ENCODE measurements at regions not wholly inside any gene's neighbourhood (a gene's known extent, or its start where the extent isn't known, plus 50 kb on each side); places are given as distances from the start of the nearest gene placed in this dataset.
"Not testable (repeated sequence)": the region's sequence is repeated elsewhere in the genome, so short reads cannot be mapped to it uniquely, and the experiment has no call there.

GRCh38 chr20:40848526-40848925, 159.5 kb upstream of the MAFB start:
- DNase-seq (ENCODE audit: low spot score), result no peak
- no peak for ATAC-seq

DNA sequence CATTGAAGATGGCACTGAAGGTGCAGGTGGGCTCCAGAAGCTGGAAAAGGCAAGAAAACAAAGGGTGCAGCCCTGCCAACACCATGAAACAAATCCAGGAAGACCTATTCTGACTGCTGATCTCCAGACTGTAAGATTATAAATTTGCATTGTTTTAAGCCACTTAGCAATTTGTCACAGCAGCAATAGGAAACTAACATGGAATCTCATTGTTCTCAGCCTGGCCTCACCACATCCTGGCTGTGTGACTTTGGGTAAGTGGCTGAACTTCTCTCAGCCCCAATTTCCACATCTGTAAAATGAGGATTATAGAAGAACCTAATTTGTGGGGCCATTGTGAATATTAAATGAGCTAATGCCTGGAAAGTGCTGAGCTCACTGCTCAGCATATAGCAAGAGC, 160.4 kb upstream of the MAFB start:
- no peak for DNase-seq (ENCODE audit: low spot score)
- ATAC-seq, result no peak

GRCh38 chr20:40851051-40851450, 162.0 kb upstream of the MAFB start:
- ATAC-seq (no peak), DNase-seq (ENCODE audit: low spot score) (no peak)

- no peak for DNase-seq (ENCODE audit: low spot score)
- no peak for ATAC-seq
Observed at GRCh38 chr20:40855269-40855668, 166.2 kb upstream of the MAFB start.

GRCh38 chr20:40856653-40857052, 167.6 kb upstream of the MAFB start:
- ATAC-seq, result no peak
- DNase-seq (ENCODE audit: low spot score), result no peak

DNA sequence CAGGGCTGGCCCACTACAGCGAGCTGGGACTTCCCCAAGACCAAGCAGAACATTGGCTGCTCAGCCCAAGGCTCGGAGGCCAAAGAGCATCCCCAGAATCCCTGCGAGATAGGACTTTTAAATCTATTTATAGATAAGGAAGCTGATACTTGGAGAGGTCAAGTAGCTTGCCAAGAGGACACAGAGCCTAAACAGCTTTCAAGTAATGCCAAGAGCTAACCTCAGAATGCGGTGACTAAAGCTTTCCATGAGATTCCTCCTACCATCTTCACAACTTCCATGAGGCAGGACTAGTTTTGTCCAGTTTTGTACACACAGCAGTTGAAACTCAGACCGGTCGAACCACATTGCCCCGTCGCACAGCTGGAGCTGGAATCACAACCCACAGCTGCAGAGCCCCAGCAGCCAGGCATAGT, 168.1 kb upstream of the TOP1 start:
- no peak for DNase-seq (ENCODE audit: low spot score)
- ATAC-seq, result no peak

GRCh38 chr20:40861427-40862008, 167.1 kb upstream of the TOP1 start:
- DNase-seq (ENCODE audit: low spot score) (no peak), ATAC-seq (no peak)

DNA sequence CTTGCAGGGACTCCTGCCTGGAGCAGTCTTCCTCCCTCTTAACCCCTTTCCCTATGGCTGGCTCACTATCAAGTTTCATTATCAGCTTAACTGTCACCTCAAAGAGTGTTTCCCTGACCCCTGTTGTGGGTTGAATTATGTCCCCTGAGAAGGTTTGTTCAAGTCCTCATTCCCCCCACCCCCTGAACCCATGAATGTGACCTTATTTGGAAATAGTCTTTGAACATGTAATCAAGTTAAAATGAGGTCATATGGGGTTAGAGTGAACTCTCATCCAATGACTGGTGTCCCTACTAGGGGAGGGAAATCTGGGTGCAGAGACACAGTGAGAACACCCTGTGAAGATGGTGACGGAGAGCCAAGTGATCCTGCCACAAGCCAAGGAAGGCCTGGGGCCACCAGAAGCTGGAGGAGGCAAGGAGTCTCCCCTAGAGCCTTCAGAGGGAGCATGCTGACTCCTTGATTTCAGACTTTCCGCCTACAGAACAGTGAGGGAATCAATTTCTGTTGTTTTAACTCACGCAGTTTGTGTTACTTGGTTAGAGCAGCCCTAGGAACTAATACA, 165.2 kb upstream of the TOP1 start:
- ATAC-seq (no peak), DNase-seq (ENCODE audit: low spot score) (no peak)

DNA sequence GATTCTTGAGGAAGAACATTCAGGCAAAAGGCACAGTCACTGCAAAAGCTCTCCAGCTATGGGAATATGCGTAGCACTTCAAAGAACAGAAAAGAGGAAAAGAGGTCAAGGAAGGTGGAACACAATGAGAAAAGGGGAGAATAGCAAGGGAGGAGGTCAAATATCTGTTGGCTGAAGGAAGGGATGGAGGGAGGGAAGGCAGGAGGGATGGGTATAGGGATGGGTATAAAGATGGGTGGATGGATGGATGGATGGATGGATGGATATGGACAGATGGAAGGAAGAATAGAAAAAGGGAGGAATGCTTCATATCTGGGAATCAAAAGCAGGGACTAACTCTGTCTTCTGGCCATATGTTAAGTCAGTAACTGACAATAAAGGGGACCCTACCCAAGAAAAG, 164.2 kb upstream of the TOP1 start:
- DNase-seq (ENCODE audit: low spot score) (no peak), ATAC-seq (no peak)

DNA sequence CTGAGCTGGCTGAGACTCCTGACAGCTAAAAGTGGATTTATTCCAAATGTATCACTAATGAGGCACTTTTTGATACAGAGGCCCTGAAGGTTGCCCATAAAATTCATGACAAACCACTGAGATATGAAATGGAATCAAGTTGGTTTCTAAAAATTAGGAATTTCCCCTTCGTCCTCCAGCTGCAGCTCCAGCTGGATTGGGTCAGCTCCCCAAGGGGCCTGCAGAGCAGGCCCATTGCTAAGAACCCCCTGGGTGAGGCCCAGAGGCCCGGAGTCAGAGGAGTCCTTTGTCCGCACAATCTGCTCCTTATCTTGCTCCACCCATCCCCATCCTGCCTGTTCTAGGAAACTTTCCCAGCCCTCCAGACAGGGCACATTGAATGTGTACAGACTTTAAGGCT, 163.5 kb upstream of the TOP1 start:
- ATAC-seq (no peak), DNase-seq (ENCODE audit: low spot score) (no peak)

DNA sequence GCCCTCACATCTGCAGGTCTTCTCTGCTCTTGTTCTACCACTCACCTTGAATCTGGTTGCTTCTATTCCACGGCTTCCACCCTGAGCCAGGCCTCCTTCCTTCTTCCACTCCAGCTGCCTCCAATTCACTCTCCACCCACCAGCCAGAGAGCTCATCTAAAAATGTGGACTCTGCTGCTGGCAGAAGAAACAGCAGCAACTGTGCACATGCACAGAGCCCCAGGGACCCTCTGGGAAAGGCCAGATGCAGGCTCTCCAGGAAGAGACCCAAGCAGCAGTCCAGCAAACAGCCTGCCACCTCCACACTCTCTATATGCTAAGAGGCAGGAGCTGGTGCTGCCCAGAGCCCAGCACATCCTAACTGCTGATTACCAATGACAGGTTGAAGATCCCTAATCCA, 162.6 kb upstream of the TOP1 start:
- no peak for DNase-seq (ENCODE audit: low spot score)
- no peak for ATAC-seq

- ATAC-seq, result peak; percentile 55
Observed at GRCh38 chr20:40868551-40869217, 159.9 kb upstream of the TOP1 start.

DNA sequence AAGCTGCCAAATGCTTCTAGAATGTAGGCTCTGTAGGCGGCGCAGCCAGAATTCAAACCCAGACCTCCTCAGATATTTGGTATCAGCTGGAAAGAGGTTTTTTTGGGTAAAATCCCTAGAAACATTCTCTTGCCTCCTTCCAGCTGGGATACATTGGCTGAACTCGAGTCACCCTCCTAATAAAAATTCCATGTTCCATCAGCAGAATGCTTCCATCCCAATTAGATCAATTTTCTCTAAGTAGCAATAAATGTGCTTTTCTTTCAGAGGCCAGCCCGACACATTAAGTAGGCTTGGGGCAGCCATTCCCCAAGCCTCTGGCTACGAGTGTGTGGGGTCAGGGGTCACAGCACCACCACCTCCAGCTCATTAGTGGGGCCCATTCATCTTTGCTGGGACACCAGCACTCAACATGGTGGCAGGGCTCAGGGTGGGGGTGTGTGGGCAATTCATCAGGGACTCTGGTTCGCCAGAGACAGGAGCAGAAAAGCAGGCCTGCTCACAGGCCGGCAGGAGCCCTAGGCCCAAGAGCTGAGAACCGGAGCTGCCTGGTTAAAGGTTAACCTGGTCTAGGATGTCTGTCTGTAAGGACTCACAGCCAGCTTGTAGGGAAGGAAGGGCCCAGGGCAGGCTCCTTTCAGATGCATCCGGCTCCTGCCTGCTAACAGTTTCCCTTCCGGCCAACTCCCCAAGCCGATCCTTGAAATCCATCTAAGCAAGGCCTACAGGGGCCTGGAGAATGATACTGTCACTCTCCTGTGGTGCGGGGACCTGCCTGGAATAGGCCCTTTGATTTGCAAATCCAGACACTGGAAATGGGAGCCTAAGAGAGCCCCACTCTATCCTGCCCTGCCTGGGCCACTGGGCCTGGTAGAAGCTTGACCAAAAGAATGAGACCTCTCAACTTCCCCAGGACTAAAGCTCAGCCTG, 159.1 kb upstream of the TOP1 start:
- DNase-seq (ENCODE audit: low spot score) (no peak), ATAC-seq (no peak)

More at GRCh38 chr20:40868551-40869217, 159.9 kb upstream of the TOP1 start:
- no peak for DNase-seq (ENCODE audit: low spot score)

- no peak for DNase-seq (ENCODE audit: low spot score)
- ATAC-seq, result no peak
Observed at GRCh38 chr20:40875116-40876085, 153.2 kb upstream of the TOP1 start.

DNA sequence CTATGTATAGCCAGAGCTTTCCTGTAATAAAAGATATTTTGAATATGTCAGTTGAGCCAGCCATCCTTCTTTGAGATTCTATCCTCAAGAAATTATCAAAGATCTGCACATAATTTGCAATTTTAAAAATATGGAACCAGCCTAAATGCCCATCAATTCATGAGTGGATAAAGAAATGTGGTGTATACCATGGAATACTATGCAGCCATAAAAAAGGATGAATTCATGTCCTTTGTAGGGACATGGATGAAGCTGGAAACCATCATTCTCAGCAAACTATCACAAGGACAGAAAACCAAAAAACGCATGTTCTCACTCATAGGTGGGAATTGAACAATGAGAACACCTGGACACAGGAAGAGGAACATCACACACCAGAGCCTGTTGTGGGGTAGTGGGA, 150.5 kb upstream of the TOP1 start:
- not testable (repeated sequence) for ATAC-seq; DNase-seq (ENCODE audit: low spot score)

GRCh38 chr20:40880063-40880728, 148.4 kb upstream of the TOP1 start:
- ATAC-seq (no peak), DNase-seq (ENCODE audit: low spot score) (no peak)

GRCh38 chr20:40880729-40881109, 147.9 kb upstream of the TOP1 start:
- no peak for DNase-seq (ENCODE audit: low spot score)
- ATAC-seq, result no peak

- DNase-seq (ENCODE audit: low spot score), result no peak
- no peak for ATAC-seq
Observed at GRCh38 chr20:40882152-40882551, 146.5 kb upstream of the TOP1 start.

DNA sequence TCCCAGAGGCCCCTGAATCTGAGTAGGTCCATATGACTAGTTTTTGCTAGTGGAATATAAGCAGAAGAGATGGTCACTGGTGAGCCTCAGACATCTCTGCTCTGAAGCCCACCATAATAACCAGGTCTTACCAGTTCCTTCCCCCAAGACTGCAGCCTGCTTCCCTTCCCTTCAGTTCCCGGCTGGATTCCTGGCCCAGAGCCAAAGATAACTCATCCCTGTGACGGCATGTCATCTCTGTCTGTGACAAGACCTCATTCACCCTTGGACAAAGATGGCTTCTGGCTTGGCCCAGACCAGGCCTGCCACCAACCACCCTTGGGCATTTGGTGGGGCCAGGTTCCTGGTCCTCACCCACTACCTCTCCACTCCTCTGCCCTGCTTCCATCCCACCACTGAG, 145.5 kb upstream of the TOP1 start:
- ATAC-seq (no peak), DNase-seq (ENCODE audit: low spot score) (peak; percentile 47)

- peak; percentile 83 for ATAC-seq
- no peak for DNase-seq (ENCODE audit: low spot score)
Observed at GRCh38 chr20:40887105-40887504, 141.5 kb upstream of the TOP1 start.
